HG02973 (cell line): ENCODE measurements at regions not wholly inside any gene's neighbourhood (a gene's known extent, or its start where the extent isn't known, plus 50 kb on each side); places are given as distances from the start of the nearest gene placed in this dataset.
"Not testable (repeated sequence)": the region's sequence is repeated elsewhere in the genome, so short reads cannot be mapped to it uniquely, and the experiment has no call there.

ENCODE experiments used
- ATAC-seq: cut with Tn5 transposase; IDR thresholded peaks from one replicate; pipeline ENCODE4 v1.9.1; 2021; ENCODE audit warnings: moderate library complexity; ENCODE audit not compliant: unreplicated experiment

DNA sequence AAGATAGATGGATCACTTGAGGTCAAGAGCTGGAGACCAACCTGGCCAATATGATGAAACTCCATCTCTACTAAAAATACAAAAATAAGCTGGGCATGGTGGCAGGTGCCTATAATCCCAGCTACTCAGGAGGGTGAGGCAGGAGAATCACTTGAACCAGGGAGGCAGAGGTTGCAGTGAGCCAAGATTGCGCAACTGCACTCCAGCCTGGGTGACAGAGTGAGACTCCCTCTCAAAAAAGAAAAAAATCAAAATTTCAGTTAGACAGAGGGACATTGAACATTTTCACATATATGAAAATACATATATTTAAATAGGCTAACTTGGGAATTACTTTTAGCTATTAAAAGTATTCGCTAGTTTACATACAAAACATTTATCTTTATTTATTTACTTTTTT is 293.6 kb upstream of the KCNH7 start:
- not testable (repeated sequence) for ATAC-seq

DNA sequence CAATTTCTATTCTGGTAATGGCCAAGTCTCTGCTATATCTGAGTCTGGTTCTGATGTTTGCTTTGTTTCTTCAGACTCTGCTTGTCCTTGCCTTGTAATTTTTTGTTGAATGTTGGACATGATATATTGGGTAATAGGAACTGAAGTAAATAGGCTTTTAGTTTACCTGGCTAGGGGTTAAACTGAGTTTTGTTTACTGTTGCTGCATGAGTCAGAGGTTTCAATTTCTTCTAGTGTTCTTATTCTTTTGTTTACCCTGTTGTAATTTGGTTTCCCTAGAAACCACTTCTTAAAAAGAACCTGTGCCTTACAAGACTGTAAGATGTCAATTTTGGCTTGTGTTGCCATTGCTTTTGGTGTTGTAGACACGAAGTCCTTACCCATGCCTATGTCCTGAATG is 285.0 kb upstream of the KCNH7 start:
- ATAC-seq: peak; percentile 58

DNA sequence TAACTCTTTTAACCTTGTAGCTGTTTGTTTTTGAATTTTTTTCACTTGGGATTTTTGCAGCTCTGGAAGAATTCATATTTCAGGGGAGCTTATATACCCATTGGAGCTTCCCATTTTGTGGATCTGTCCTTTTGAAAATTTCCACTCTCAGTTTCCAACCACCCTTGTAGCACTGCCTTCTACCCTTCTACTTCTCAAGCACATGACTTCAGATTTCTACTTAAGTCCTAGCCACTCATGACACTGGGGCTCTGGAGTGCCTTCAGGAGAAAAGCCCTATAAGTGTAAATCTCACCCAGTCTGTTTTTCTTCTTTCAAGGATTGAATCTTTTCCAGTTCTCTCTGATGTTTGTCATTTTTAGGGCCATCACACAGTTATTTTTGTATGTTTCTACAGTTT is 283.7 kb upstream of the KCNH7 start:
- ATAC-seq: no peak

DNA sequence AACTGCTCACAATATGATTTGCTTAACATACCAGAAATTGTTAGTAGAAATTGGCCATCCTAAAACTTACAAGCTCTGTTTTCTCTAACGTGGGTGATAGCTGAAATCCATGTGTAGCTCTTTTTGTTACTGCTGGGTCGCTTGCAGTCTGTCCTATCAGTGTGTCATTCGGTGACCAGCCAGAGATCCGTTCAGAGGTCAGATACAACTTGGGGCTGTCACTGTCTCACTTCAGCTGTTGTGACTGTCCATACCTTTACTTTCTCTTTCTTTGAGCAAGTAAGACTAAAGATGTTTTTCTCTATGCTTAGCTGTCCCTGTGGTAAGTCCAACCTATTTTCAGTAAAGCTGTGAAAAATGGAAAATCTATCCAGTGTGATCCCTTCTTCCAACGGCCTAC is 282.9 kb upstream of the KCNH7 start:
- ATAC-seq: no peak

DNA sequence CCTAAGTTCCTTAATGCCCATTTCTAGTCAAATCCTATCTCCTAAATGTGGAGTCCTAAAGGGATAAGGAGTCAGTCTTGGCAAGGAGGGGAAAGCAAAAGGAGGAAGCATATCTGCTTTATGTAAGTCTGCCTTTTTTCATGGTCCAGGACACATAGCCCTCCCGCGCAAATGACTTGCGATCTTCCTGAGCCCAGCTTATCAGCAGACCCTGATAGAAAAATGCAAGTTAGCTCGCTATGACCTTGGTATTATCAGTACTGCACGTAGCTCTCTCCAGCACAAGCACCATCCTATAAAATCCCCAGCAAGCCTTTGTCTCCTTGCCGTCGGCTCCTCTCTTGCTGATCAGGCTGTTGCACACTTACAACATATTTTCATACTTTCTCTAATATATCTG is 281.4 kb upstream of the KCNH7 start:
- no peak for ATAC-seq

DNA sequence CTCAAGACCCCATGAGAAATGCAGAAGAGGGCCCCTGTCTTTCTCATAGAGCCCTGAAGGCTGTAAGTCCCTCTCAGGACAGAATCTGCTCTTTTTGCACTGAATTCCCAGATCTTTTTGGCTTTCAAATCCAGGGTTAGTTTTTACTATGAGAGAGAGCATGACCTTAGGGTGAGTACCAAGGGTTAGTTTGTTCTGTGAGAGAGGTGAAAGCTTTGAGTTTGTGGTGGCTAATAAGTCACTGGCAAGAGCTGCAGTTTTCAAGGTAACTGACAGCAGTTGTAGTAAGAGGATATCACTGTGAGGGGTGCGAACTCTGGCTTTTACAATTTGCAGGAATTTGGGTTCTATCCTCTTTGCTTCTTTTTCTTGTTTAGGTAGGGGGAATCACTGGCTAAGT is 248.4 kb upstream of the KCNH7 start:
- no peak for ATAC-seq

DNA sequence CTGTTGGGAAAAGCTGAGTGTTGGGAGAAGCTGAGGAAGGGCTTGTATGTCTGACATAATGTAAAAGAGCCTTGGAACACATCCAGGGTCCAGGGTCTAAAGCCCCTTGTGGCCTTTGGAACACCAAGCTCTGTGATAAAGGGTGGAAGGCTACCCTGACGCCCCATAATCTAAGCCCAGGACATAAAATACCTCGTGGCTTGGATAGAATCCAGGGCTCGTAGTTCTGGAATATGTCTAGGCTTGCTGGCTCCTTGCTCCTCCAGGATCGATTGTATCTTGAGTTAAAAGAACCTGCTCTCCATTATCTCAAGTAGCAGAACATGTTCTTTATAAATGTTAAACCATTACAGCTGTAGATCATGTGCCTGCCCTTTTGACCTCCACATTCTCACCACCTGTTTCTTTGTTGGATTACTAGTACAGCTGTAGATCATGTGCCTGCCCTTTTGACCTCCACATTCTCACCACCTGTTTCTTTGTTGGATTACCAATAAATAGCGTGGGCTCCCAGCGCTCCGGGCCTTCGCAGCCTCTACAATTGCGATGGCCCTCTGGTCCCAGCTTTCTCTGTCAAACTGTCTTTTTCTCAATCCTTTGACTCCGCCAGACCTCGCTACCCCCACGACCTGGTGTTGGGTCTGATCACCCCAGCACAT is 246.9 kb upstream of the KCNH7 start:
- ATAC-seq: not testable (repeated sequence)

DNA sequence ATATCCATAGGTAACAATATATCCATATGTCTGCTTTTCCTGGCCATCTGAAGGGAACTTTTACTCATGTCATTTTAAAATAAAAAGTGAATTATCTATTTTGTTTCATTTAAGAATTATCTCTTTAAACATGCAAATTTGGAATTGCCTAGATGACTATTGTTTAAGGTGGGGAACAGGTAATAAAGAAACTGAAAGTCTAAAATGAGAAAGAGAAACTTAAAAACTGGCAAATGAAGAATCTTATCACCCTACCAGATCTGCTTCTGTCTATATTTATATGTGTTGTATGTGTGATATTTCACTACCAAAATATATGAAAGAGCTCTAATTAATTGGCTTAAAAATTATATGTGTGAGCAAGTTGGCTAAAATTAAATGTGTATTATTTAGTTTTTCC is 243.2 kb upstream of the KCNH7 start:
- no peak for ATAC-seq

DNA sequence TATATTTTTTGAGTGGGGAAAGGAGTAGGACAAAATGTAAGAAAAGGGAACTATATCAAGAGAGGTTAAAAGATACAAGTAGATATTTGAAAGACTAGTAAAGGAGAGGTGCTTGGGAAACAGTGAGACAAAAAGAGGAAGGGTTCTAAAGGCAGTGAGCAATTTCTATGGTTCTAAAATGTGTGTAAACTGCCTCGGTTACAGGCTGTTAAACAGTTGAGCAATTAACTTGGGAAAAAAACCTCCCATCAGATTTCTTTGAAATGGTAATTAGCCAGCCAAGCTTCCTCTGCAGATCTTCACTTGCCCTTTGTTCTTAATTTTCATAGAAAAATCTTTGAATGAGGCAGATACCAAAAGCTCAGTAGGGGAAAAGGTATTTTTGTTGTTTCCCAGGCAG is 238.7 kb upstream of the KCNH7 start:
- no peak for ATAC-seq

DNA sequence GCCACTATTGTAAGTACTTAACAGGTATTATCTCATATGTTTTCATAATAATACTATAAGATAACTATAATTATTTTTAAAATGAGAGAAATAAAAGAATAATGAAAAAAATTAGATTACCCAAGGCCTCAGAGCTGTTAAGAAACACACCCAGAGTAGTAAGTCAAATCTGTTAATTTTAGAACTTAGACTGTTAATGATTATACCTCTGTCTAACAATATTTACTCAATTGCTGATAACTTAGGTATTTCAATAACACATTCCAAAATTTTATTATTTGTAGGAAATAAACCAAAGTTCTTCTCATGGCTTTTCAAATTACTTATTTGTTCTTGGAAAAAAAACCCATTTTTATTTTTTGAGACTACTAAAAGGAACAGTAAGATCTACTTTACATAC is 227.5 kb upstream of the KCNH7 start:
- ATAC-seq: no peak

DNA sequence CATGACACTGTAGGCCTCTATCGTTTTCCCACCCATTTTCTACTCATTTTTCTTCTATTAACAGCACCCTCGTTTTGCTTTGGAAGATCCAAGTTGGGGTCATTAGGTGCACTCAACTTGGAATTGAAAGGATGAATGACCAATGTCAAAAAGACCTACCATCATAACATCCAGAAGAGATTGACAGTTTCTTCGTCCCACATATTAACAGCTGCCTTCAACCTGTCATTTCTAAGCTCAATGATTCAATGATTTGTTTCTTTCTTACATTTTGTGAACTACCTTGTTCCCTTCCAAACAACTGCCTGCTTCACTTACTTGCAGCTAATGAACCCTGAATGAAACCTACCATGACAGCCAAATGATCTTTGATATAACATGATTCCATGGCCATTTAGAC is 224.0 kb upstream of the KCNH7 start:
- ATAC-seq: no peak

DNA sequence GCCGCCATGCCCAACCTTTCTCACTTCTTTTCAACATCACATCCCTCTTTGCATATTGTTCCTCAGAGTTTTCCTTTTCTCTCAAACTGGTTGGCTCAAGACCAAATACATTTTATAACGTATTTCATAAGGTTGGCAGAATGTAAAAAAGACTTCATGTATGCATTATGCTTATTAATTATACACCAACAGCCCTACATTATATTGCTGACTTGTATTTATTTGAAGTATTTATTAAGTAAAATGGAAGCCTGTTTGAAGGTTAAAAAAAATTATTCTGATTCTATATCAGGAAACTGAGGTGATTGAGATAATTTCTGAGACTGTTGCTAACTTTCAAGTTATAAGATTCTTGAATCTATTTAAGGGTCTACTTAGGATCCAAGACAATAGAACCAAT is 208.0 kb upstream of the KCNH7 start:
- ATAC-seq: no peak

DNA sequence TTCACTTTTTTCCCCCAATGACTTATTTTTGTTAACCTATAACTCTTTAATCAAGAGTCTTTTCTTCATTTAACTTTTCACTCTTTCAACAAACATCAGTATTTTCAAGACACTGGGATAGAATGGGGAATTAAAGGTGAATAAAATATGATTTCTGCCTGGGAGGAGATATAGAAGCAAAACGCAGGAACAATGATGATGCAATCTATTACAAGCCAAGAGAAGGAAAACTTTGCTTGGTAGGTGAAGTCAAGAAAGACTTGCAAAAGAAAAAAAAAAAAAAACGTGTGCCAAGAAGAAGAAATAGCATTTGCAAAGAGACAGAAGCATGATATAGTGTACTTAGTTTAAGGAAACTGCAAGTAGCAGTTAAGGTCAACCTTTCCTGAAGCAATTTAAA is 207.3 kb upstream of the KCNH7 start:
- no peak for ATAC-seq

DNA sequence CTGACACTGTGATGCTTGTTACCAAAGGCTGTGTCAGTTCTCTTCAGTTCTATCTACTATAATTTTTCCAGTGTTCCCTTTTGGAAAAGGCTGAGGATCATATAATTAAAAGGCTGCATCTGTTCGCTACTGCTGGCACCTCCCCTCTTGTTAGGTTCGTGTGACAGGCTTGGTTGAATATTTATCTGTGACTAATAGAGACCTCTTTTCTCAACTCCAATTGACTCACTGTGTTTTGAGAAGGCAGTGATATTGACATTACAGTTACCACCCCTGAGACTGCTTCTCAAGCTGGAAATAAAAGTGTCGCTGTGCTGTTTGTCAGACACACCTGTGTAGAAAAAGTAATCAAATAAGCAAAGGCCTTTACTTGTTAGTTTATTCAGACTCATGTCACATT is 205.5 kb upstream of the KCNH7 start:
- ATAC-seq: no peak

DNA sequence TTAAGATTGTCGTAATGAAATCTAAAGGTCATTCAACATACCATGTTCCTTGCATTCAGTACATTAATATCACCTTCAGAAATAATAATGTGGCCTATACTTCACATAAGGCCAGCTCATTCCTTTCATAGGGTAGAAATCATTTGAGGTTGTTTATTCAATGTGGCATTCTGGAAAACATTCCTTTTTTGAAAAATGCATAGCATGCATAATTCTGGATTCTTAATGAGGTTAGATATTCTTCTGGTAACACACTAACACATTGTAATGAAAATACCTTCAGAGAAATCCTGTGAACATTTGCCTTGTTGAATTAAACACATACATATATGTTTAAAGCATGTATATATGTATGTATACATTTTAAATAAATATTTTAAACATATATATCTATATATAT is 204.6 kb upstream of the KCNH7 start:
- no peak for ATAC-seq

DNA sequence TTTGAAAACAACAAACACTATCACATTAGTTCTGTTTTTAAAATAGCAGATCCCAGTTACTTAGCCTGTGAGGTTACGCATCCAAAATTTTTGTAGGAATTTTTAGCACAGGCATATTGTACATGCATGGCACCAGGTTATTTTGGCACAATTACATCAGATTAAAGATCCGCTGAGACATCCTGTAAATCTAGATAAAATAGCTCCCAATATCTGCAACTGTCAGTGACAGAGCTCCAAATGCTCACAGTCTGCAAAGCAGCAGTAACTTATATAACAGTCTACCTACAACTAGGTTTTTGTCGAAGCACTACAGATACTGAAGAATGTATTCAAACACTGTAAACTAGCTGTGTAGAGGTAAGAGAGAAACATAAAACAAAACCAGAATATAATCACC is 200.7 kb upstream of the KCNH7 start:
- ATAC-seq: no peak

DNA sequence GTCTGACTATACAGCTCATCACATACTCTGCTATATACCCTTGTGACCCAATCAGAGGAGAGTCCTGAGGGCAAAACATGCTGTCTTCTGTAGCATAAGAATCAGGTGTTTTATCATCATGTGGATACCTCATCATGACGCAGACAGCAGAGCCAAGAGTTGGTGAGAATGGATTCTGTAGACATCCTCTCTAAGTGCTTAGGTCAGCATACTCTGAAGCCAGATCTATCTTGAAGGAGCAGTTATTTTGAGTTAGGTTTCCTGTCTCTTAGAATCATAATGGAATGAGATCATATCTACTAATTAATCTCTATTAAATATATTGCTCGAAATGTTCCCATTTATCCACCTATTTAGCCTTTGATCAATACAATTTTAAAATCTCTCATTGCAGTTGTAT is 190.2 kb upstream of the KCNH7 start:
- ATAC-seq: no peak

DNA sequence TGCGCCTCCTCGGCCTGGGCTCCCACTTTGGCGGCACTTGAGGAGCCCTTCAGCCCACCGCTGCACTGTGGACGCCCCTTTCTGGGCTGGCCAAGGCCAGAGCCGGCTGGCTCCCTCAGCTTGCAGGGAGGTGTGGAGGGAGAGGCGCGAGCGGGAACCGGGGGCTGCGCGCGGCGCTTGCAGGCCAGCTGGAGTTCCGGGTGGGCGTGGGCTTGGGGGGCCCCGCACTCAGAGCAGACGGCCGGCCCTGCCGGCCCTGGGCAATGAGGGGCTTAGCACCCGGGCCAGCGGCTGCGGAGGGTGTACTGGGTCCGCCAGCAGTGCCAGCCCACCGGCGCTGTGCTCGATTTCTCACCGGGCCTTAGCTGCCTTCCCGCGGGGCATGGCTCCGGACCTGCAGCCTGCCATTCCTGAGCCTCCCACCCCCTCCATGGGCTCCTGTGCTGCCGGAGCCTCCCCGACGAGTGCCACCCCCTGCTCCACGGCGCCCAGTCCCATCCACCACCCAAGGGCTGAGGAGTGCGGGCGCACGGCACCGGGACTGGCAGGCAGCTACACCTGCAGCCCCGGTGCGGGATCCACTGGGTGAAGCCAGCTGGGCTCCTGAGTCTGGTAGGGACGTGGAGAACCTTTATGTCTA is 187.7 kb upstream of the KCNH7 start:
- not testable (repeated sequence) for ATAC-seq

DNA sequence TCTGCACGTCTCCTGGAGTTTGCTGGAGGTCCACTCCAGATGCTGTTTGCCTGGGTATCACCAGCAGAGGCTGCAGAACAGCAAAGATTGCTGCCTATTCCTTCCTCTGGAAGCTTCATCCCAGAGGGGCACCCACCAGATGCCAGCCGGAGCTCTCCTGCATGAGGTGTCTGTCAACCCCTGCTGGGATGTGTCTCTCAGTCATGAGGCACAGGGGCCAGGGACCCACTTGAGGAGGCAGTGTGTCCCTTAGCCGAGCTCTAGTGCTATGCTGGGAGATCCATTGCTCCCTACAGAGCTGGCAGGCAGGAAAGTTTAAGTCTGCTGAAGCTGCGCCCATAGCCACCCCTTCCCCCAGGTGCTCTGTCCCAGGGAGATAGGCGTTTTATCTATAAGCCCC is 178.3 kb upstream of the KCNH7 start:
- not testable (repeated sequence) for ATAC-seq

DNA sequence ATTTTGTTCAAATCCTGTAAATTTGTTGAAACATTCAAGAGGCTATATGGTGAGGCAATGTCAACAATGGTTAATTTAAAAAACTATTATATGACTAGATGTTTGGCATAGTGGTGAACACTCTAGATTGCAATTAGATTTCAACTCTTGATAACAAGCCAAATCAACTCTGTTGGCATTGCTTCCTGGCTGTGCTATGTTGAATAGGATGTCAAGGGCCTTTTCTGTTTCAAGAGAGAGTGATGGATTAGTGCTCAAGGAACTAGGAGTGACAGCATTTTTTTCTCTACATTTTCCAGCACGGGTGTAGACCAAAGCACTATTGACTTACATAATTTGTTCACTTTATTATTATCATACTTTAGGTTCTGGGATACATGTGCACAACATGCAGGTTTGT is 172.4 kb upstream of the KCNH7 start:
- no peak for ATAC-seq

DNA sequence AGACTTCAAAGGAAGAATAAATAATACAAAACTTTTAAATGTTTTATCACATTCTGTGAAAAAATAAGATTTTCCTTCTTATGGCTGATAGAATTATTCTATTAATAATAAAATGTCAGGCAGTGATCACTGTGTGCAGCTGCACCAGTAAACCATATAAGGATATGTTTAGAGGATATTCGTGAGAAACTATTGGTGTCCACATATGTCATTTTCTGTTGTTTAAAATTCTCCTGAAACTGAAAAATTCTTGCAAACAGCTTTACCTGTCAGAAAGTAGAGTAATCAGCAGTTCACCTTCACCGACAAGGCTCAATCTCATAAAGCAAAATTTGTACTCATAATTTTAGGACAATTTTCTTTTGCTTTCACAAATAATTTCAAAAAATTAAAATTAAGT is 170.1 kb upstream of the KCNH7 start:
- ATAC-seq: no peak

DNA sequence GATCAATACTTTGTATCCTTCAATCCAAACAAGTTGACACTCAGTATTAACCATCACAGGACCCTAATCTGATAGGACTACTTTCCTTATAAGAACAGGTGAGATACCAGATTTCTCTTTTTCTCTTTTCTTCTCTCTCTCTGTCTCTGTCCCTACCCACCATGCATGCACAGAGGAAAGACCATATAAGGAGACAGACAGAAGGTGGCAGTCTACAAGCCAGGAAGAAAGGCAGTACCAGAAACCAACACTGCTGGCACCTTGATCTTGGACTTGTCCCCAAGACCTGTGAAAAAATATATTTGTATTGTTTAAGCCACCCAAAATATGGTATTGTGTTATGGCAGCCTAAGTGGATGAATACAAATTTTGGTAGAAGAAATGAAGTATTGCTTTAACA is 156.2 kb upstream of the KCNH7 start:
- ATAC-seq: no peak

DNA sequence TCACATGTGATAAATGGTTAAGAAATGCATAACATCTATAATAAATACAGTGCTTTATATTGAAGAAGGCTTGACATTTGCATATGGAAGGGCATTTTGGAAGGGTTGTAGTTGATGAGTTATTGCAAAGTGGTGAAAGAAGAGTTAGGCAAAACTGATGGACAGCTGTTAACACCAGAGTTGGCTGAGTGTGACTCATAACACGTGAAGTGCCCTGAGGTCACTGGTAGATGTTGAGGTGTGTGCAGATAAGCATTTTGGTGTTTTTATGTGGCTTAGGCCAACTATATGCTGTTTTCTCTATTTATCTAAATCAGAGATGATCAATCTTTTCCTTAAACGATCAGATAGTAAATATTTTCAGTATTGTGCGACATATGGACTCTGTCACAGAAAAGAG is 154.3 kb upstream of the KCNH7 start:
- ATAC-seq: no peak
